Ovary (tissue), 3 donors: ENCODE measurements at regions not wholly inside any gene's neighbourhood (a gene's known extent, or its start where the extent isn't known, plus 50 kb on each side); places are given as distances from the start of the nearest gene placed in this dataset.

ENCODE experiments used
- EP300 ChIP-seq: sonication (generic); formaldehyde crosslinking; IDR thresholded peaks from one replicate; pipeline ENCODE4 v1.6.1; 2017; ENCODE audit warnings: antibody characterized with exemption
- POLR2A ChIP-seq: fragments of 450-650 bp; IDR thresholded peaks from one replicate; pipeline ENCODE4 v1.6.1; 2017; ENCODE audit warnings: antibody characterized with exemption, mild to moderate bottlenecking, moderate library complexity
- TF ChIP-seq, protein P1 (sequence below), 3 donors: fragments of 450-650 bp in 2 of 3; fragments of 200-600 bp in 1 of 3; IDR thresholded peaks; one replicate each; pipeline versions ENCODE4 v1.5.1 to v1.8.0; 2016 to 2022; ENCODE audit warnings: antibody characterized with exemption in 3 of 3, mild to moderate bottlenecking in 1 of 3
- donor health status: DM: no; HTN: no; CAD: no.

DNA sequence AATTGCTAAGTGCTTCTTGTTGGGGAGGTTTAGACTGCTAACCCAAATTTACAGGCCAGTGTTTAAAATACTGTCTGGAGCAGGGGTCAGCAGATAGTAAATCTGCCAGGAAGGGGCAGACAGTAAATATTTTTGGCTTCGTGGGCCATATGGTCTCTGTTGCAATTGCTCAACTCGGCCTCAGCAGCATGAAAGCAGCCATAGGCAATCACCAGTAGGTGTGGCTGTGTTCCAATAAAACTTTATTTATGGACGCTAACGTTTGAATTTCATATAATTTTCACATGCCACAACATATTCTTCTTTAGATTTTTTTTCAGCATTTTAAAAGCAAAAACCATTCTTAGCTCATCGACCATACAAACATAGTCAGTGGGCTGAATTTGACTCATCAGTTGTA, 172.7 kb downstream of the BRINP2 start:
- TF ChIP-seq POLR2A (no peak), EP300 (no peak)
- TF ChIP-seq, protein P1, sequence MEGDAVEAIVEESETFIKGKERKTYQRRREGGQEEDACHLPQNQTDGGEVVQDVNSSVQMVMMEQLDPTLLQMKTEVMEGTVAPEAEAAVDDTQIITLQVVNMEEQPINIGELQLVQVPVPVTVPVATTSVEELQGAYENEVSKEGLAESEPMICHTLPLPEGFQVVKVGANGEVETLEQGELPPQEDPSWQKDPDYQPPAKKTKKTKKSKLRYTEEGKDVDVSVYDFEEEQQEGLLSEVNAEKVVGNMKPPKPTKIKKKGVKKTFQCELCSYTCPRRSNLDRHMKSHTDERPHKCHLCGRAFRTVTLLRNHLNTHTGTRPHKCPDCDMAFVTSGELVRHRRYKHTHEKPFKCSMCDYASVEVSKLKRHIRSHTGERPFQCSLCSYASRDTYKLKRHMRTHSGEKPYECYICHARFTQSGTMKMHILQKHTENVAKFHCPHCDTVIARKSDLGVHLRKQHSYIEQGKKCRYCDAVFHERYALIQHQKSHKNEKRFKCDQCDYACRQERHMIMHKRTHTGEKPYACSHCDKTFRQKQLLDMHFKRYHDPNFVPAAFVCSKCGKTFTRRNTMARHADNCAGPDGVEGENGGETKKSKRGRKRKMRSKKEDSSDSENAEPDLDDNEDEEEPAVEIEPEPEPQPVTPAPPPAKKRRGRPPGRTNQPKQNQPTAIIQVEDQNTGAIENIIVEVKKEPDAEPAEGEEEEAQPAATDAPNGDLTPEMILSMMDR (IDR thresholded peaks at IDR 0.05) = no peak
